HEK293T (cell line): ENCODE measurements at regions not wholly inside any gene's neighbourhood (a gene's known extent, or its start where the extent isn't known, plus 50 kb on each side); places are given as distances from the start of the nearest gene placed in this dataset.

Experiments
- CTCF ChIA-PET: fragments of 350-600 bp; formaldehyde crosslinking; extraction: SDS; loops from one replicate; lab custom pipeline; 2021; ENCODE audit warnings: antibody characterized with exemption, inconsistent platforms; lab: Yijun Ruan, JAX
- POLR2A ChIA-PET: fragments of 350-600 bp; formaldehyde crosslinking; extraction: SDS; loops from one replicate; lab custom pipeline; 2020; ENCODE audit warnings: antibody characterized with exemption, inconsistent platforms; lab: Yijun Ruan, JAX
- DNase-seq: peaks from one replicate; pipeline ENCODE4 v3.0.0; 2012; ENCODE audit warnings: mixed read lengths; ENCODE audit errors: extremely low spot score
- ARNT ChIP-seq: fragments of 450-650 bp; IDR thresholded peaks from 2 replicates; pipeline ENCODE4 v1.6.1; 2017; ENCODE audit warnings: mild to moderate bottlenecking
- BHLHE40 ChIP-seq: fragments of 450-650 bp; IDR thresholded peaks from 2 replicates; pipeline ENCODE4 v1.6.1; 2016; ENCODE audit warnings: mild to moderate bottlenecking, moderate library complexity, borderline replicate concordance
- CTBP1 ChIP-seq: fragments of 450-650 bp; IDR thresholded peaks from 2 replicates; pipeline ENCODE4 v1.6.1; 2016; ENCODE audit warnings: borderline replicate concordance
- ELF4 ChIP-seq: fragments of 450-650 bp; IDR thresholded peaks from 2 replicates; pipeline ENCODE4 v1.6.1; 2017; ENCODE audit warnings: antibody characterized with exemption
- FOXA1 ChIP-seq: fragments of 450-650 bp; IDR thresholded peaks from 2 replicates; pipeline ENCODE4 v1.6.1; 2016; ENCODE audit warnings: mild to moderate bottlenecking
- FOXK2 ChIP-seq: fragments of 450-650 bp; IDR thresholded peaks from 2 replicates; pipeline ENCODE4 v1.6.1; 2016; ENCODE audit warnings: mild to moderate bottlenecking
- FOXM1 ChIP-seq: fragments of 450-650 bp; IDR thresholded peaks from 2 replicates; pipeline ENCODE4 v1.6.1; 2017; ENCODE audit warnings: mild to moderate bottlenecking, borderline replicate concordance
- HDGF ChIP-seq: fragments of 450-650 bp; IDR thresholded peaks from 2 replicates; pipeline ENCODE4 v1.6.1; 2017; ENCODE audit warnings: antibody characterized with exemption, borderline replicate concordance
- L3MBTL2 ChIP-seq: fragments of 450-650 bp; conservative IDR thresholded peaks from 2 replicates; pipeline ENCODE4 v1.6.1; 2016; ENCODE audit warnings: mild to moderate bottlenecking
- LEF1 ChIP-seq: fragments of 450-650 bp; IDR thresholded peaks from 2 replicates; pipeline ENCODE4 v1.6.1; 2017; ENCODE audit warnings: mild to moderate bottlenecking, borderline replicate concordance
- NFRKB ChIP-seq: fragments of 450-650 bp; IDR thresholded peaks from 2 replicates; pipeline ENCODE4 v1.6.1; 2016; ENCODE audit warnings: mild to moderate bottlenecking, moderate library complexity
- SP1 ChIP-seq: fragments of 450-650 bp; IDR thresholded peaks from 2 replicates; pipeline ENCODE4 v1.6.1; 2017
- SUZ12 ChIP-seq: fragments of 450-650 bp; IDR thresholded peaks from 2 replicates; pipeline ENCODE4 v1.6.1; 2016; ENCODE audit warnings: mild to moderate bottlenecking
- TARDBP ChIP-seq: fragments of 450-650 bp; IDR thresholded peaks from 2 replicates; pipeline ENCODE4 v1.6.1; 2016
- ZNF384 ChIP-seq: fragments of 450-650 bp; IDR thresholded peaks from 2 replicates; pipeline ENCODE4 v1.6.1; 2016
- TF ChIP-seq, protein P1 (sequence below): fragments of 450-650 bp; IDR thresholded peaks from 2 replicates; pipeline ENCODE4 v1.6.1; 2016

DNA sequence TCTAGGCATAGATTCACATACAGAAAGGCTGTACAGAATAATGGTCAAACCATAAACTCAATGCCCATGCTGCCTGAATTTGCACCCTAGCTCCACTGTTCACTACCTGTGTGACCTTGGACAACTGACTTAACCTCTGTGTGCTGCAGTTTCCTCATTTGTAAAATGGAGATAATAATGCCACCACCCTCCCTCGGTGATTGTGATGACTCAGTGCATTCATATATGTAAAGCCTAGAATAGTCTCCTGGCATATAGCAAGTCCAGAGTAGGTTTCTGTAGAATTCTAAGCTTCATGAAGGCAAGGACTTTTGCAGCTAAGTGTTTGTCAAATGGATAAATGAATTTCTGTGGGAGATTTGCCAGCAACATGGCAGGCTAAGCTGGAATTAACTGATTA is 297.8 kb upstream of the NR4A3 start:
- DNase-seq = no peak
- ChIA-PET CTCF (no interaction called here), POLR2A (interaction anchor here (0.6 kb wide), 1 partner anchor 362 kb away, joined by 3 read pairs; no protein-coding TSS in a partner anchor)
- TF ChIP-seq ZNF384 = no peak
- no peak for TF ChIP-seq BHLHE40
- TF ChIP-seq NFRKB = no peak
- TF ChIP-seq HDGF = no peak
- TF ChIP-seq FOXA1 = no peak

DNA sequence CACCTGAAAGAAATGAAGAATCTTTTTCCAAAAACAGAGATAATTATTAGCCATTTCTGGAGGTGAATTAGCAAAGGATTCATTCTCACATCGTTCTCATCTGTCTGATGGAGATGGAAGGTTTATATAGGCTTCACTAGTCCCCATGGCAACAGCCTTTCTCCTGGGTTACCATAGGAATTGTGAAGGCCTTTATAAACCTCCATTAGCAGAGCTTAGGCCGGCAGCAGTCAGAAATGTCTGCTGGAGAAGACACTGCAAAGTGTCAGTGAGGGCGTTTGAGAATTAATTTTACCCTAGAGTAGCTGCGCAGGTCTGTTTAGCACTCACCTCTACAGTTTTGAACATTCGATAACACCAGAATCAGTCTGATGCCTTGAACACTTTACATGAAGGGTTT is 290.4 kb upstream of the NR4A3 start:
- DNase-seq = no peak
- ChIA-PET CTCF (no interaction called here), POLR2A (no interaction called here)
- TF ChIP-seq ARNT (no peak), ZNF384 (no peak), FOXM1 (no peak), TARDBP (no peak), ELF4 (no peak), CTBP1 (no peak), FOXA1 (no peak), SP1 (no peak), SUZ12 (no peak), LEF1 (no peak), FOXK2 (no peak), NFRKB (no peak), BHLHE40 (no peak), HDGF (no peak), L3MBTL2 (no peak)
- TF ChIP-seq, protein P1, sequence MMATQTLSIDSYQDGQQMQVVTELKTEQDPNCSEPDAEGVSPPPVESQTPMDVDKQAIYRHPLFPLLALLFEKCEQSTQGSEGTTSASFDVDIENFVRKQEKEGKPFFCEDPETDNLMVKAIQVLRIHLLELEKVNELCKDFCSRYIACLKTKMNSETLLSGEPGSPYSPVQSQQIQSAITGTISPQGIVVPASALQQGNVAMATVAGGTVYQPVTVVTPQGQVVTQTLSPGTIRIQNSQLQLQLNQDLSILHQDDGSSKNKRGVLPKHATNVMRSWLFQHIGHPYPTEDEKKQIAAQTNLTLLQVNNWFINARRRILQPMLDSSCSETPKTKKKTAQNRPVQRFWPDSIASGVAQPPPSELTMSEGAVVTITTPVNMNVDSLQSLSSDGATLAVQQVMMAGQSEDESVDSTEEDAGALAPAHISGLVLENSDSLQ = no peak

DNA sequence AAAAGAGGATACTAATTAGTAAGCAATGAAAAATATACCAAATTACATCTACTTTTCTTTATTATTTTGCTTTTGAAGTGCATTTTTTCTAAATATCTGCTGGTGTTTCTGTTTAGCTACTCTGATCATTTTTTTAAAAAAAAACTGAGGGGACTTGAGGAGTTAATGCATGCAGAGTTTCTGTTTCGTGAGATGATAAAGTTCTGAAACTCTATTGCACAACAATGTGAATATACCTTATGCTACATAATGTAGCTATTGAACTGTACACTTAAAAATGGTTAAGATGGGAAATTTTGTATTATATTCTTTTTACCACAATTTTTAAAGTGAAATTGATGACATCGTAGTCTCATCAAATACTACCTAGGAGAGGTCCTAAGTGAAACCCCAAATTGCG is 288.3 kb upstream of the NR4A3 start:
- POLR2A ChIA-PET = no interaction called here
- DNase-seq = no peak
- no peak for TF ChIP-seq FOXA1
- no peak for TF ChIP-seq BHLHE40
- no peak for TF ChIP-seq TARDBP
- no peak for TF ChIP-seq LEF1
- TF ChIP-seq, protein P1 = no peak
- no peak for TF ChIP-seq ARNT
- no peak for TF ChIP-seq SP1
- TF ChIP-seq L3MBTL2 = no peak
- TF ChIP-seq HDGF = no peak
- TF ChIP-seq SUZ12 = no peak
- TF ChIP-seq FOXM1 = no peak
- no peak for TF ChIP-seq CTBP1
- CTCF ChIA-PET = interaction anchor here (0.7 kb wide), 1 partner anchor 264 kb away, joined by 3 read pairs; no protein-coding TSS in a partner anchor

- ChIA-PET CTCF (no interaction called here), POLR2A (no interaction called here)
- no peak for DNase-seq
- no peak for TF ChIP-seq FOXA1
- TF ChIP-seq NFRKB = no peak
- TF ChIP-seq FOXK2 = no peak
- TF ChIP-seq L3MBTL2 = no peak
- no peak for TF ChIP-seq ZNF384
- no peak for TF ChIP-seq SP1
- TF ChIP-seq BHLHE40 = no peak
- TF ChIP-seq FOXM1 = no peak
- TF ChIP-seq, protein P1 = no peak
- no peak for TF ChIP-seq ARNT
- no peak for TF ChIP-seq HDGF
- TF ChIP-seq TARDBP = no peak
- TF ChIP-seq LEF1 = no peak
- TF ChIP-seq CTBP1 = no peak
- TF ChIP-seq SUZ12 = no peak
- no peak for TF ChIP-seq ELF4
Observed at GRCh38 chr9:99537996-99538395, 283.7 kb upstream of the NR4A3 start.

GRCh38 chr9:99544526-99544925 is 277.2 kb upstream of the NR4A3 start:
- CTCF ChIA-PET = no interaction called here
- POLR2A ChIA-PET = no interaction called here
- no peak for DNase-seq
- TF ChIP-seq BHLHE40 (no peak), ARNT (no peak), NFRKB (no peak), FOXM1 (no peak), ELF4 (no peak), ZNF384 (no peak), SP1 (no peak), FOXA1 (no peak), LEF1 (no peak), SUZ12 (no peak), L3MBTL2 (no peak), CTBP1 (no peak)

GRCh38 chr9:99549441-99549840 is 272.2 kb upstream of the NR4A3 start:
- TF ChIP-seq ZNF384 (no peak), ELF4 (no peak), SUZ12 (no peak), TARDBP (no peak), FOXM1 (no peak), LEF1 (no peak), FOXK2 (no peak)
- TF ChIP-seq, protein P1 = no peak
- CTCF ChIA-PET = no interaction called here
- POLR2A ChIA-PET = no interaction called here

More at GRCh38 chr9:99549441-99549840, 272.2 kb upstream of the NR4A3 start:
- DNase-seq = no peak
